ENCODE measurements at regions not wholly inside any gene's neighbourhood (a gene's known extent, or its start where the extent isn't known, plus 50 kb on each side); places are given as distances from the start of the nearest gene placed in this dataset.

DNA sequence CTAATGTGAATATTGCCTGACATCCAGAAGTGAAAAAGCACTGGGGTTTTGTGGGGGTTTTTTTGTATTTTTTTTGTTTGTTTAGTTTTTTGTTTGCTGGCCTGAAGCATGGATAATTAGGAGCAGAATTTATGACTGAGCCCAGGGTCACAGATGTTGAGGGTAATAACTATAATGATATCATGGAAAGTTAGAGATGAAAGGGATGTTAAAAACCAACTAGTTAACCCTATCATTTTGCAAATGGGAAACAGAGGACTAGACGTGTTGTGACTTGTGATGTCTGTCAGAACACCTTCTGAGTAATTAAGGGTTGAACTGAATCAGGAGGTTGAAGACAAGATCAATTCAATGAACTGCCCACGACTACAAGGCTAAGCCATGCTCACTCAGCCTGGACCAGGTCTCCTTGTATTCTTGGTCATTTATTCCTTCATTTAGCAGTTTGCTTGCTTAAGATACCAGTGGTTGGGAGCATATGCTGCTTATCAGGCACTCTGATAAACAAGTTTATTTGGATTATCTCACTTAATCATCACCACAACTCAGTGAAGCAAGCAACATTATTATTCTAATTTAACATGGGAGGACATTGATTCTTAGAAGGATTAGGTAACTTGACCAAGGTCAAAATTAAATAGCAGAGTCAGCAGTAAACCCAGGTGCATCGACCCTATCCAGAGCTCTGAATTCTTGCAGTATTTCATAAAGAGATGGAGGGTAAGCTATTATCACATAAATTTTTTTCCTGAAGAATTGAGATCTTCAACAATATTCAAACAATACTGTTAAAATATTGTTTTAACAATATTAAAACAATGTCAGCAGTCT, 75.7 kb upstream of the PIK3R1 start:
- Mint-ChIP-seq H3K4me1 (peaks cover 19% of the 10 kb centered on the region), H3K27me3 (ENCODE audit: low read depth) (peaks cover 3% of the 10 kb centered on the region; the same call in 1 of the 2 replicates), H3K9me3 (peaks cover 23% of the 10 kb centered on the region), H3K4me3 (no peak overlapping the region), H3K36me3 (peaks cover 16% of the 10 kb centered on the region), H3K27ac (no peak overlapping the region)
- POLR2A ChIA-PET, result no interaction called here
- ATAC-seq (no peak), DNase-seq (ENCODE audit: low spot score) (no peak)
- CTCF ChIA-PET, result no interaction called here
- no peak for TF ChIP-seq ZNF671 (CRISPR knock-in tag; IDR thresholded peaks at IDR 0.05)
- TF ChIP-seq NR2C2 (CRISPR knock-in tag; IDR thresholded peaks at IDR 0.05), result no peak
- TF ChIP-seq E2F1 (CRISPR knock-in tag; IDR thresholded peaks at IDR 0.05), result no peak
- TF ChIP-seq SMAD4 (CRISPR knock-in tag; IDR thresholded peaks at IDR 0.05), result no peak
- TF ChIP-seq JUN (CRISPR knock-in tag; IDR thresholded peaks at IDR 0.05), result no peak
- TF ChIP-seq TEAD1 (CRISPR knock-in tag; IDR thresholded peaks at IDR 0.05), result no peak
- no peak for TF ChIP-seq AFF4 (CRISPR knock-in tag; IDR thresholded peaks at IDR 0.05; ENCODE audit: borderline replicate concordance)

- H3K4me1 Mint-ChIP-seq, result peaks cover 30% of the 10 kb centered on the region
- ATAC-seq, result no peak
- peaks cover 3% of the 10 kb centered on the region for H3K9me3 Mint-ChIP-seq
- H3K27ac Mint-ChIP-seq, result no peak overlapping the region
- no peak overlapping the region for H3K4me3 Mint-ChIP-seq
- ChIA-PET CTCF (no interaction called here), POLR2A (no interaction called here)
- H3K27me3 Mint-ChIP-seq (ENCODE audit: low read depth), result peaks cover 3% of the 10 kb centered on the region; the same call in 1 of the 2 replicates
- H3K36me3 Mint-ChIP-seq, result 0 out of 2 replicates have a peak, but pooled peaks cover 3% of the 10 kb centered on the region
- no peak for DNase-seq (ENCODE audit: low spot score)
- TF ChIP-seq CBFB (CRISPR knock-in tag; IDR thresholded peaks at IDR 0.05; ENCODE audit: low read depth) (no peak), PRRX2 (CRISPR knock-in tag; IDR thresholded peaks at IDR 0.05) (no peak), ETV6 (CRISPR knock-in tag; IDR thresholded peaks at IDR 0.05) (no peak), ZNF232 (CRISPR knock-in tag; IDR thresholded peaks at IDR 0.05) (no peak), NFATC4 (CRISPR knock-in tag; IDR thresholded peaks at IDR 0.05) (no peak), IRF1 (CRISPR knock-in tag; IDR thresholded peaks at IDR 0.05) (no peak), MYBL2 (CRISPR knock-in tag; IDR thresholded peaks at IDR 0.05) (no peak), SMAD4 (CRISPR knock-in tag; IDR thresholded peaks at IDR 0.05) (no peak), SMAD3 (CRISPR knock-in tag; IDR thresholded peaks at IDR 0.05; ENCODE audit: borderline replicate concordance) (no peak), ZNF317 (CRISPR knock-in tag; IDR thresholded peaks at IDR 0.05; ENCODE audit: borderline replicate concordance, low read depth) (no peak), NR3C1 (CRISPR knock-in tag; conservative IDR thresholded peaks at IDR 0.05; ENCODE audit: low read depth) (no peak), GRHL2 (CRISPR knock-in tag; IDR thresholded peaks at IDR 0.05; ENCODE audit: insufficient replicate concordance, severe bottlenecking) (no peak), ZNF416 (CRISPR knock-in tag; IDR thresholded peaks at IDR 0.05) (no peak), CREB1 (CRISPR knock-in tag; IDR thresholded peaks at IDR 0.05) (no peak)
- TF ChIP-seq, protein P1, sequence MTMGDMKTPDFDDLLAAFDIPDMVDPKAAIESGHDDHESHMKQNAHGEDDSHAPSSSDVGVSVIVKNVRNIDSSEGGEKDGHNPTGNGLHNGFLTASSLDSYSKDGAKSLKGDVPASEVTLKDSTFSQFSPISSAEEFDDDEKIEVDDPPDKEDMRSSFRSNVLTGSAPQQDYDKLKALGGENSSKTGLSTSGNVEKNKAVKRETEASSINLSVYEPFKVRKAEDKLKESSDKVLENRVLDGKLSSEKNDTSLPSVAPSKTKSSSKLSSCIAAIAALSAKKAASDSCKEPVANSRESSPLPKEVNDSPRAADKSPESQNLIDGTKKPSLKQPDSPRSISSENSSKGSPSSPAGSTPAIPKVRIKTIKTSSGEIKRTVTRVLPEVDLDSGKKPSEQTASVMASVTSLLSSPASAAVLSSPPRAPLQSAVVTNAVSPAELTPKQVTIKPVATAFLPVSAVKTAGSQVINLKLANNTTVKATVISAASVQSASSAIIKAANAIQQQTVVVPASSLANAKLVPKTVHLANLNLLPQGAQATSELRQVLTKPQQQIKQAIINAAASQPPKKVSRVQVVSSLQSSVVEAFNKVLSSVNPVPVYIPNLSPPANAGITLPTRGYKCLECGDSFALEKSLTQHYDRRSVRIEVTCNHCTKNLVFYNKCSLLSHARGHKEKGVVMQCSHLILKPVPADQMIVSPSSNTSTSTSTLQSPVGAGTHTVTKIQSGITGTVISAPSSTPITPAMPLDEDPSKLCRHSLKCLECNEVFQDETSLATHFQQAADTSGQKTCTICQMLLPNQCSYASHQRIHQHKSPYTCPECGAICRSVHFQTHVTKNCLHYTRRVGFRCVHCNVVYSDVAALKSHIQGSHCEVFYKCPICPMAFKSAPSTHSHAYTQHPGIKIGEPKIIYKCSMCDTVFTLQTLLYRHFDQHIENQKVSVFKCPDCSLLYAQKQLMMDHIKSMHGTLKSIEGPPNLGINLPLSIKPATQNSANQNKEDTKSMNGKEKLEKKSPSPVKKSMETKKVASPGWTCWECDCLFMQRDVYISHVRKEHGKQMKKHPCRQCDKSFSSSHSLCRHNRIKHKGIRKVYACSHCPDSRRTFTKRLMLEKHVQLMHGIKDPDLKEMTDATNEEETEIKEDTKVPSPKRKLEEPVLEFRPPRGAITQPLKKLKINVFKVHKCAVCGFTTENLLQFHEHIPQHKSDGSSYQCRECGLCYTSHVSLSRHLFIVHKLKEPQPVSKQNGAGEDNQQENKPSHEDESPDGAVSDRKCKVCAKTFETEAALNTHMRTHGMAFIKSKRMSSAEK (CRISPR knock-in tag; IDR thresholded peaks at IDR 0.05; ENCODE audit: borderline replicate concordance), result no peak
- TF ChIP-seq, protein P2, sequence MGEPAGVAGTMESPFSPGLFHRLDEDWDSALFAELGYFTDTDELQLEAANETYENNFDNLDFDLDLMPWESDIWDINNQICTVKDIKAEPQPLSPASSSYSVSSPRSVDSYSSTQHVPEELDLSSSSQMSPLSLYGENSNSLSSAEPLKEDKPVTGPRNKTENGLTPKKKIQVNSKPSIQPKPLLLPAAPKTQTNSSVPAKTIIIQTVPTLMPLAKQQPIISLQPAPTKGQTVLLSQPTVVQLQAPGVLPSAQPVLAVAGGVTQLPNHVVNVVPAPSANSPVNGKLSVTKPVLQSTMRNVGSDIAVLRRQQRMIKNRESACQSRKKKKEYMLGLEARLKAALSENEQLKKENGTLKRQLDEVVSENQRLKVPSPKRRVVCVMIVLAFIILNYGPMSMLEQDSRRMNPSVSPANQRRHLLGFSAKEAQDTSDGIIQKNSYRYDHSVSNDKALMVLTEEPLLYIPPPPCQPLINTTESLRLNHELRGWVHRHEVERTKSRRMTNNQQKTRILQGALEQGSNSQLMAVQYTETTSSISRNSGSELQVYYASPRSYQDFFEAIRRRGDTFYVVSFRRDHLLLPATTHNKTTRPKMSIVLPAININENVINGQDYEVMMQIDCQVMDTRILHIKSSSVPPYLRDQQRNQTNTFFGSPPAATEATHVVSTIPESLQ (CRISPR knock-in tag; IDR thresholded peaks at IDR 0.05), result no peak
- TF ChIP-seq, protein P3, sequence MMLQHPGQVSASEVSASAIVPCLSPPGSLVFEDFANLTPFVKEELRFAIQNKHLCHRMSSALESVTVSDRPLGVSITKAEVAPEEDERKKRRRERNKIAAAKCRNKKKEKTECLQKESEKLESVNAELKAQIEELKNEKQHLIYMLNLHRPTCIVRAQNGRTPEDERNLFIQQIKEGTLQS (CRISPR knock-in tag; conservative IDR thresholded peaks at IDR 0.05), result no peak
Observed at GRCh38 chr5:68137511-68138140, 77.9 kb upstream of the PIK3R1 start.

Data from WTC11 (cell line).